ENCODE measurements at regions not wholly inside any gene's neighbourhood (a gene's known extent, or its start where the extent isn't known, plus 50 kb on each side); places are given as distances from the start of the nearest gene placed in this dataset.
"Not testable (repeated sequence)": the region's sequence is repeated elsewhere in the genome, so short reads cannot be mapped to it uniquely, and the experiment has no call there.

DNA sequence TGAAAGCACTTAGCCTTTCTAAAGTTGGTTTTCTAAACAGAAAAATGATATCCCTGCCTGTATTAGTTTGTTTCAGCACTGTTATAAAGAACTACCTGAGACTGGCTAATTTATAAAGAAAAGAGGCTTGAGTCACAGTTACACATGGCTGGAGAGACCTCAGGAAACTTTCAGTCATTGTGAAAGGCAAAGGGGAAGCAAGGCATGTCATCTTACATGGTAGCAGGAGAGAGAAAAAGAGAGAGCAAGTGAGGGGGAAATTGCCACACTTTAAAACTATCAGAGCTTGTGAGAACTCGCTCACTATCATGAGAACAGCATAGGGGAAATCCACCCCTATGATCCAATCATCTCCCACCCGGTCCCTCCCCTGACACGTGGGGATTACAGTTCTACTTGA, 64.9 kb downstream of the FAM170A start:
- TF ChIP-seq, protein P1, sequence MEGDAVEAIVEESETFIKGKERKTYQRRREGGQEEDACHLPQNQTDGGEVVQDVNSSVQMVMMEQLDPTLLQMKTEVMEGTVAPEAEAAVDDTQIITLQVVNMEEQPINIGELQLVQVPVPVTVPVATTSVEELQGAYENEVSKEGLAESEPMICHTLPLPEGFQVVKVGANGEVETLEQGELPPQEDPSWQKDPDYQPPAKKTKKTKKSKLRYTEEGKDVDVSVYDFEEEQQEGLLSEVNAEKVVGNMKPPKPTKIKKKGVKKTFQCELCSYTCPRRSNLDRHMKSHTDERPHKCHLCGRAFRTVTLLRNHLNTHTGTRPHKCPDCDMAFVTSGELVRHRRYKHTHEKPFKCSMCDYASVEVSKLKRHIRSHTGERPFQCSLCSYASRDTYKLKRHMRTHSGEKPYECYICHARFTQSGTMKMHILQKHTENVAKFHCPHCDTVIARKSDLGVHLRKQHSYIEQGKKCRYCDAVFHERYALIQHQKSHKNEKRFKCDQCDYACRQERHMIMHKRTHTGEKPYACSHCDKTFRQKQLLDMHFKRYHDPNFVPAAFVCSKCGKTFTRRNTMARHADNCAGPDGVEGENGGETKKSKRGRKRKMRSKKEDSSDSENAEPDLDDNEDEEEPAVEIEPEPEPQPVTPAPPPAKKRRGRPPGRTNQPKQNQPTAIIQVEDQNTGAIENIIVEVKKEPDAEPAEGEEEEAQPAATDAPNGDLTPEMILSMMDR (IDR thresholded peaks at IDR 0.05; ENCODE audit: unreplicated experiment): no peak
- Mint-ChIP-seq H3K4me3 (ENCODE audit: unreplicated experiment) (no peak overlapping the region), H3K4me1 (ENCODE audit: unreplicated experiment) (no peaks in the 10 kb centered on the region), H3K27me3 (ENCODE audit: unreplicated experiment) (peaks cover 2% of the 10 kb centered on the region), H3K36me3 (ENCODE audit: low read depth, unreplicated experiment) (peaks cover 5% of the 10 kb centered on the region), H3K27ac (ENCODE audit: unreplicated experiment) (no peak overlapping the region), H3K9me3 (ENCODE audit: unreplicated experiment) (peaks cover 5% of the 10 kb centered on the region)
- DNase-seq (ENCODE audit: low spot score): no peak

DNA sequence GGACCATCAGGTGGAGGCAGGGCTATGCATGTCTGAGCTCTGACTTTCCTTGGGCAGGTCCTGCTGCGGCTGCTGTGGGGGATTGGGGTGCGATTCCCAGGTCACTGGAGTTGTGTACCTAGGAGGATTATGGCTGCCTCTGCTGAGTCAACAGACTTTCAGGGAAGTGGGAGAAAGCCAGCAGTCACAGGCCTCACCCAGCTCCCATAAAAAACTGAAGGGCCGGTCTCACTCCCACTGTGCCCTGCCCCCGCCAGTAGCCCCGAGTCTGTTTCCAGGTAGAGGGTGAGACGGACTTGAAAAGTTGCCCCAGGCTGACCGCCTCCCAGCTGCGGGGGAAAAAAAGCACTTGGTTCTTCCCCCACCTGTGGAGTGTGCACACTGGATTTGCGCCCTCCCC, 76.7 kb downstream of the FAM170A start:
- no peaks in the 10 kb centered on the region for H3K9me3 Mint-ChIP-seq (ENCODE audit: unreplicated experiment)
- H3K4me1 Mint-ChIP-seq (ENCODE audit: unreplicated experiment): no peaks in the 10 kb centered on the region
- no peak overlapping the region for H3K4me3 Mint-ChIP-seq (ENCODE audit: unreplicated experiment)
- peaks cover 3% of the 10 kb centered on the region for H3K27me3 Mint-ChIP-seq (ENCODE audit: unreplicated experiment)
- TF ChIP-seq, protein P1 (IDR thresholded peaks at IDR 0.05; ENCODE audit: unreplicated experiment): no peak
- no peaks in the 10 kb centered on the region for H3K36me3 Mint-ChIP-seq (ENCODE audit: low read depth, unreplicated experiment)
- no peak overlapping the region for H3K27ac Mint-ChIP-seq (ENCODE audit: unreplicated experiment)
- DNase-seq (ENCODE audit: low spot score): no peak

DNA sequence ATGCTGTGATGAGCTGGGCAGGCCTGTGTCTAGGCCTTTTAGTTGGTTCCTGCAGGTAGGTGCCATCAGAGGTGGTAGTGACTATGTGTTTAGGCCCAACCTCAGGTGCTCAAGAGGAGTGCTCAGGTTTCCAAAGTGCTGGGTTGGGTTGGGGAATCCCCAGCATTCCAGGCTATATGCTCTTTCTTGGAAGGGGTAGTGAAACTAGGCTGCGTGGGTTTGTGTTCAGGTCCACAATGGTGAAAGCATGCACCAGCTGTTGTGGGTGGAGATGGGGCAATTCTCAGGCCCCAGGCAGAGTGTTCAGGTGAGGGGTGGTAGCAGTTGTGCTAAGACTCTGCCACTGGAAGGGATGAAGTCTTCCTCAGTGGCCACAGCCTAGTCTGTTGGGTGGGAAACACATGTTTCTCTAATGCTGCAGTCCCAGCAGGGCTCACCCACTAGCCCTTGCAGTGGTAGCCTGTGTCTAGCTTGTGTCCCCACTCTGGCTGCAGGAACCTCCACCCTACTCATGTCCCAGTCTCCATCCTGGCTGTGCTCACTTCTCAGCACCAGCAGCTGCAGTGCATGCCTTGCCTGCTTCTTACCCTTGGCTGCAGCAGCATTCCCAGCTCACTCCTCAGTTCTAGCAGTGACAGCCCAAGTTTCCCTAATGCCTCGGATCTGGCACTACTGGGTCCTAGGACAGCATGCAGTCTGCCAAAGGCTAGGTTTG, 78.9 kb downstream of the FAM170A start:
- no peaks in the 10 kb centered on the region for H3K4me1 Mint-ChIP-seq (ENCODE audit: unreplicated experiment)
- no peaks in the 10 kb centered on the region for H3K36me3 Mint-ChIP-seq (ENCODE audit: low read depth, unreplicated experiment)
- peaks cover 3% of the 10 kb centered on the region for H3K27me3 Mint-ChIP-seq (ENCODE audit: unreplicated experiment)
- TF ChIP-seq, protein P1 (IDR thresholded peaks at IDR 0.05; ENCODE audit: unreplicated experiment): no peak
- no peak for DNase-seq (ENCODE audit: low spot score)
- no peak overlapping the region for H3K27ac Mint-ChIP-seq (ENCODE audit: unreplicated experiment)
- no peaks in the 10 kb centered on the region for H3K9me3 Mint-ChIP-seq (ENCODE audit: unreplicated experiment)
- no peak overlapping the region for H3K4me3 Mint-ChIP-seq (ENCODE audit: unreplicated experiment)

DNA sequence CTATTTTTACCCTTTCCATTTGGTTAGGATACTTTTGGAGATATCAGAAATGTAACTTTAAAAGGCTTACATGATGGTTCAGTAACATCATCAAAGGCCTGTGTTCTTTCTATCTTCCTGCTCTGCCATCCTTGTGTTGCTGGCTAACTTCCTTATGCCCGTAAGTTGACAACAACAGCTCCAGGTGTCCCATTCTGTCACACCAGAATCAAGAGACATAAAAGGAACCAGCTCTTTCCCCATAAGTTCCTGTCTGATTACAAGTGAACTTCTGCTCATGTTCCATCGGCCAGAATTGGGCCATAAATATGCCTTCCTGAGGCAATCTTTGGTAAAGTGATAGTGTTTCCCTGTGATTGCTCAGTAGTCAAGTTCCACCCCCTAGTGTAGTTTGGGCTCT, 92.4 kb downstream of the FAM170A start:
- no peak overlapping the region for H3K4me3 Mint-ChIP-seq (ENCODE audit: unreplicated experiment)
- peaks cover 1% of the 10 kb centered on the region for H3K27me3 Mint-ChIP-seq (ENCODE audit: unreplicated experiment)
- TF ChIP-seq, protein P1 (IDR thresholded peaks at IDR 0.05; ENCODE audit: unreplicated experiment): no peak

DNA sequence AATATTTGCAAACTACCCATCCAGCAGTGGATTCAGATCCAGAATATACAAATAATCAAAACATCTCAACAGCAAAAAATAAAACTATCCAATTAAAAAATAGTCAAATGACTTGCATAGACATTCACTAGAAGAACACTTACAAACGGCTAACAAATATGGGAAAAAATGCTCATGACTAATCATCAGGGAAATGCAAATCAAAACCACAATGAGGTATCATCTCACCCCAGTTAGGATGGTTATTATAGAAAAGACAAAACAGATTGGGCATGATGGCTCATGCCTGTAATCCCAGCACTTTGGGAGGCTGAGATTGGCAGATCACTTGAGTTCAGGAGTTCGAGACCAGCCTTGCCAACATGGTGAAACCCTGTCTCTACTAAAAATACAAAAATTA, 95.9 kb downstream of the FAM170A start:
- H3K27me3 Mint-ChIP-seq (ENCODE audit: unreplicated experiment); H3K4me3 Mint-ChIP-seq (ENCODE audit: unreplicated experiment); H3K27ac Mint-ChIP-seq (ENCODE audit: unreplicated experiment); H3K9me3 Mint-ChIP-seq (ENCODE audit: unreplicated experiment); DNase-seq (ENCODE audit: low spot score); H3K36me3 Mint-ChIP-seq (ENCODE audit: low read depth, unreplicated experiment); H3K4me1 Mint-ChIP-seq (ENCODE audit: unreplicated experiment): not testable (repeated sequence)

More for the DNA sequence above, 92.4 kb downstream of the FAM170A start:
- H3K9me3 Mint-ChIP-seq (ENCODE audit: unreplicated experiment): no peaks in the 10 kb centered on the region
- H3K36me3 Mint-ChIP-seq (ENCODE audit: low read depth, unreplicated experiment): no peaks in the 10 kb centered on the region
- no peak overlapping the region for H3K27ac Mint-ChIP-seq (ENCODE audit: unreplicated experiment)
- H3K4me1 Mint-ChIP-seq (ENCODE audit: unreplicated experiment): no peaks in the 10 kb centered on the region
- no peak for DNase-seq (ENCODE audit: low spot score)
